Hepatocyte (in vitro differentiated cells): ENCODE measurements at regions not wholly inside any gene's neighbourhood (a gene's known extent, or its start where the extent isn't known, plus 50 kb on each side); places are given as distances from the start of the nearest gene placed in this dataset.

ENCODE experiments used
- EZH2phosphoT487 ChIP-seq: fragments of 200-600 bp; sonication (generic); IDR thresholded peaks from one replicate; pipeline ENCODE4 v1.6.1; 2018; ENCODE audit warnings: antibody characterized with exemption, mild to moderate bottlenecking, low read depth, moderate library complexity; ENCODE audit not compliant: unreplicated experiment, severe bottlenecking
- TF ChIP-seq, protein P1 (sequence below): fragments of 200-600 bp; sonication (generic); IDR thresholded peaks from 2 replicates; pipeline ENCODE4 v1.5.1; 2016; ENCODE audit warnings: antibody characterized with exemption, mild to moderate bottlenecking; ENCODE audit not compliant: poor library complexity

DNA sequence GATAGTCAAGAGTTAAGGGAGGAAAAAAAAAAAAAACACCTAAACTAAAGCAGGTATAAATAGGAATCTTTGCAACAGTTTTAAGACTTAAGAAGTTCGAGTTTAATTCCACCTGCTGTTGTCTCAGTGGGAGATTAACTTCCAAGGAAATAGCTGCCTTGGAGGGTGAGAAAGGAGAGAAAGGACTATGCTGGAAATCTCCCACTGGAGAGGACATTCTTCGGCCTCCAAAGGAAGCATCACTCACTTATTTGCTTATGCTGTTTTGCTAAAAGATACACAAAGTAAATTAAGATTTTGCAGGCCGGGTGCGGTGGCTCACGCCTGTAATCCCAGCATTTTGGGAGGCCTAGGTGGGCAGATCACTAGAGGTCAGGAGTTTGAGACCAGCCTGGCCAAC, 317.9 kb upstream of the MPDZ start:
- TF ChIP-seq, protein P1, sequence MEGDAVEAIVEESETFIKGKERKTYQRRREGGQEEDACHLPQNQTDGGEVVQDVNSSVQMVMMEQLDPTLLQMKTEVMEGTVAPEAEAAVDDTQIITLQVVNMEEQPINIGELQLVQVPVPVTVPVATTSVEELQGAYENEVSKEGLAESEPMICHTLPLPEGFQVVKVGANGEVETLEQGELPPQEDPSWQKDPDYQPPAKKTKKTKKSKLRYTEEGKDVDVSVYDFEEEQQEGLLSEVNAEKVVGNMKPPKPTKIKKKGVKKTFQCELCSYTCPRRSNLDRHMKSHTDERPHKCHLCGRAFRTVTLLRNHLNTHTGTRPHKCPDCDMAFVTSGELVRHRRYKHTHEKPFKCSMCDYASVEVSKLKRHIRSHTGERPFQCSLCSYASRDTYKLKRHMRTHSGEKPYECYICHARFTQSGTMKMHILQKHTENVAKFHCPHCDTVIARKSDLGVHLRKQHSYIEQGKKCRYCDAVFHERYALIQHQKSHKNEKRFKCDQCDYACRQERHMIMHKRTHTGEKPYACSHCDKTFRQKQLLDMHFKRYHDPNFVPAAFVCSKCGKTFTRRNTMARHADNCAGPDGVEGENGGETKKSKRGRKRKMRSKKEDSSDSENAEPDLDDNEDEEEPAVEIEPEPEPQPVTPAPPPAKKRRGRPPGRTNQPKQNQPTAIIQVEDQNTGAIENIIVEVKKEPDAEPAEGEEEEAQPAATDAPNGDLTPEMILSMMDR: no peak
- no peak for TF ChIP-seq EZH2phosphoT487
